Inflammatory macrophage (primary cell): ENCODE measurements at regions not wholly inside any gene's neighbourhood (a gene's known extent, or its start where the extent isn't known, plus 50 kb on each side); places are given as distances from the start of the nearest gene placed in this dataset.

Experiments used
- DNase-seq, 2 donors: peaks; one replicate each; pipeline ENCODE4 v3.0.0-alpha.2; 2020 to 2022

- DNase-seq = no peak
These were observed 683.7 kb downstream of the POM121L12 start for GRCh38 chr7:53719122-53719521.

- DNase-seq = no peak
These were observed 705.5 kb downstream of the POM121L12 start for GRCh38 chr7:53740971-53741370.

- no peak for DNase-seq
These were observed 708.4 kb downstream of the POM121L12 start for GRCh38 chr7:53743697-53744402.

- no peak for DNase-seq
These were observed 708.9 kb downstream of the POM121L12 start for GRCh38 chr7:53744403-53744760.

GRCh38 chr7:53756946-53757345 lies 721.5 kb downstream of the POM121L12 start:
- no peak for DNase-seq

- no peak for DNase-seq
These were observed 732.8 kb downstream of the POM121L12 start for GRCh38 chr7:53768186-53768585.

- DNase-seq = no peak
These were observed 736.3 kb downstream of the POM121L12 start for GRCh38 chr7:53771701-53772100.

- DNase-seq = no peak
These were observed 740.9 kb downstream of the POM121L12 start for GRCh38 chr7:53776323-53776722.

GRCh38 chr7:53789741-53790140 lies 752.4 kb upstream of the VSTM2A start:
- DNase-seq = no peak

- no peak for DNase-seq
These were observed 747.4 kb upstream of the VSTM2A start for GRCh38 chr7:53794816-53795215.

- DNase-seq = no peak
These were observed 741.4 kb upstream of the VSTM2A start for GRCh38 chr7:53800746-53801145.

GRCh38 chr7:53806119-53806518 lies 736.1 kb upstream of the VSTM2A start:
- no peak for DNase-seq

GRCh38 chr7:53811555-53812079 lies 730.6 kb upstream of the VSTM2A start:
- DNase-seq = no peak

GRCh38 chr7:53812135-53812534 lies 730.0 kb upstream of the VSTM2A start:
- DNase-seq = no peak

- DNase-seq = no peak
These were observed 706.9 kb upstream of the VSTM2A start for GRCh38 chr7:53835301-53835700.

GRCh38 chr7:53877688-53878087 lies 664.5 kb upstream of the VSTM2A start:
- DNase-seq = no peak

- no peak for DNase-seq
These were observed 641.2 kb upstream of the VSTM2A start for GRCh38 chr7:53900856-53901528.

- no peak for DNase-seq
These were observed 637.8 kb upstream of the VSTM2A start for GRCh38 chr7:53904355-53904754.

- no peak for DNase-seq
These were observed 624.5 kb upstream of the VSTM2A start for GRCh38 chr7:53917637-53918036.

GRCh38 chr7:53920011-53920410 lies 622.2 kb upstream of the VSTM2A start:
- DNase-seq = no peak

GRCh38 chr7:53940483-53940882 lies 601.7 kb upstream of the VSTM2A start:
- DNase-seq = no peak

- DNase-seq = no peak
These were observed 594.4 kb upstream of the VSTM2A start for GRCh38 chr7:53947732-53948131.

- no peak for DNase-seq
These were observed 576.5 kb upstream of the VSTM2A start for GRCh38 chr7:53965716-53966115.

- DNase-seq = no peak
These were observed 558.7 kb upstream of the VSTM2A start for GRCh38 chr7:53983480-53983879.
